Heart left ventricle (tissue), 13 donors: ENCODE measurements at regions not wholly inside any gene's neighbourhood (a gene's known extent, or its start where the extent isn't known, plus 50 kb on each side); places are given as distances from the start of the nearest gene placed in this dataset.

Source experiments
- POLR2A ChIP-seq, 2 donors: fragments of 450-650 bp; IDR thresholded peaks; one replicate each; pipeline ENCODE4 v1.6.1; 2017; ENCODE audit warnings: antibody characterized with exemption in 2 of 2, mild to moderate bottlenecking in 2 of 2, moderate library complexity in 2 of 2
- TF ChIP-seq, protein P1 (sequence below), 12 donors: fragments of 200-600 bp; sonication (generic) in 4 of 12; IDR thresholded peaks; one replicate each; pipeline versions ENCODE4 v1.5.0 to v1.8.0; 2018 to 2022; ENCODE audit warnings: antibody characterized with exemption in 12 of 12, mild to moderate bottlenecking in 5 of 12
- donor health status: ischemic (EF 13 %, LVEDD 7.1; RV severe dilation, severe dysfunction).
- donor health status: DM: no; HTN: yes; CAD: no.
- donor health status: DM: no; HTN: no; CAD: no.
- donor health status: ischemic (EF 25% LVEDD 6.9; RV normal size, moderate dysfunction).
- donor health status: ischemic (EF 25% LVEDD 5.7; RV mildly dilated, moderate dysfunction).
- donor health status: ischemic (EF 35%, LVEDD 5.7; RV mildly dilated, moderate dysfunction).
- donor health status: nonischemic (EF 11% LVEDD 7.7; RV severe dilation, severe dysfunction).
- donor health status: DM: yes; HTN: yes; CAD: no.
- donor health status: PGD.
- donor health status: ischemic (EF 29% LVEDD 5.4; RV normal size, mild dysfunction).
- donor health status: nonischemic (EF 23%, LVEDD 6.1; RV moderate dilation, normal function).

- TF ChIP-seq, protein P1, sequence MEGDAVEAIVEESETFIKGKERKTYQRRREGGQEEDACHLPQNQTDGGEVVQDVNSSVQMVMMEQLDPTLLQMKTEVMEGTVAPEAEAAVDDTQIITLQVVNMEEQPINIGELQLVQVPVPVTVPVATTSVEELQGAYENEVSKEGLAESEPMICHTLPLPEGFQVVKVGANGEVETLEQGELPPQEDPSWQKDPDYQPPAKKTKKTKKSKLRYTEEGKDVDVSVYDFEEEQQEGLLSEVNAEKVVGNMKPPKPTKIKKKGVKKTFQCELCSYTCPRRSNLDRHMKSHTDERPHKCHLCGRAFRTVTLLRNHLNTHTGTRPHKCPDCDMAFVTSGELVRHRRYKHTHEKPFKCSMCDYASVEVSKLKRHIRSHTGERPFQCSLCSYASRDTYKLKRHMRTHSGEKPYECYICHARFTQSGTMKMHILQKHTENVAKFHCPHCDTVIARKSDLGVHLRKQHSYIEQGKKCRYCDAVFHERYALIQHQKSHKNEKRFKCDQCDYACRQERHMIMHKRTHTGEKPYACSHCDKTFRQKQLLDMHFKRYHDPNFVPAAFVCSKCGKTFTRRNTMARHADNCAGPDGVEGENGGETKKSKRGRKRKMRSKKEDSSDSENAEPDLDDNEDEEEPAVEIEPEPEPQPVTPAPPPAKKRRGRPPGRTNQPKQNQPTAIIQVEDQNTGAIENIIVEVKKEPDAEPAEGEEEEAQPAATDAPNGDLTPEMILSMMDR (IDR thresholded peaks at IDR 0.05) = no peak
- no peak for TF ChIP-seq POLR2A (IDR thresholded peaks at IDR 0.05)
Measured at GRCh38 chrX:28379103-28379502, 208.1 kb upstream of the IL1RAPL1 start.
